Spleen (tissue), 11 donors: ENCODE measurements at regions not wholly inside any gene's neighbourhood (a gene's known extent, or its start where the extent isn't known, plus 50 kb on each side); places are given as distances from the start of the nearest gene placed in this dataset.
"Not testable (repeated sequence)": the region's sequence is repeated elsewhere in the genome, so short reads cannot be mapped to it uniquely, and the experiment has no call there.

ENCODE experiments used
- DNase-seq: peaks from one replicate; pipeline ENCODE4 v3.0.0-alpha.2; 2020
- H3K27ac ChIP-seq, 8 donors: fragments of 200-600 bp; sonication (generic) in 7 of 8; 1 replicate in 4 of 8; 2 replicates in 4 of 8; pipeline versions ENCODE4 v1.5.0 to v1.8.0; 2016 to 2021; ENCODE audit warnings: inconsistent platforms in 4 of 8, mild to moderate bottlenecking in 4 of 8, moderate library complexity in 1 of 8
- H3K27me3 ChIP-seq, 7 donors: fragments of 200-600 bp; sonication (generic) in 6 of 7; replicated peaks in 1 of 7; 1 replicate in 4 of 7; 2 replicates in 3 of 7; pipeline versions ENCODE4 v1.5.0 to v1.8.0; 2016 to 2021; ENCODE audit warnings: inconsistent platforms in 3 of 7, mild to moderate bottlenecking in 1 of 7
- H3K36me3 ChIP-seq, 6 donors: fragments of 200-600 bp; sonication (generic) in 5 of 6; 1 replicate in 4 of 6; 2 replicates in 2 of 6; pipeline versions ENCODE4 v1.5.0 to v1.8.0; 2016 to 2021; ENCODE audit warnings: inconsistent platforms in 2 of 6
- H3K4me1 ChIP-seq, 6 donors: fragments of 200-600 bp; sonication (generic) in 5 of 6; 1 replicate in 3 of 6; 2 replicates in 3 of 6; pipeline versions ENCODE4 v1.5.0 to v1.8.0; 2016 to 2021; ENCODE audit warnings: inconsistent platforms in 3 of 6
- H3K4me3 ChIP-seq, 8 donors: fragments of 200-600 bp; sonication (generic) in 7 of 8; 1 replicate in 4 of 8; 2 replicates in 4 of 8; pipeline versions ENCODE4 v1.5.0 to v1.8.0; 2016 to 2021; ENCODE audit warnings: inconsistent platforms in 4 of 8, mild to moderate bottlenecking in 4 of 8, moderate library complexity in 2 of 8
- H3K9me3 ChIP-seq, 8 donors: fragments of 200-600 bp; sonication (generic) in 7 of 8; 1 replicate in 4 of 8; 2 replicates in 4 of 8; pipeline versions ENCODE4 v1.5.0 to v1.8.0; 2016 to 2021; ENCODE audit warnings: inconsistent platforms in 4 of 8
- CTCF ChIP-seq, 11 experiments: fragments of 200-600 bp in 7 of 11; fragments of 450-650 bp in 4 of 11; sonication (generic) in 4 of 11; IDR thresholded peaks in 8 of 11; conservative IDR thresholded peaks in 3 of 11; 1 replicate in 7 of 11; 2 replicates in 4 of 11; pipeline versions ENCODE4 v1.4.0 to v1.8.0; 2016 to 2021; ENCODE audit warnings: antibody characterized with exemption in 11 of 11, inconsistent platforms in 4 of 11, mild to moderate bottlenecking in 1 of 11
- POLR2A ChIP-seq, 3 donors: fragments of 450-650 bp; IDR thresholded peaks; one replicate each; pipeline ENCODE4 v1.5.1; 2017; ENCODE audit warnings: antibody characterized with exemption in 3 of 3, mild to moderate bottlenecking in 1 of 3
- POLR2AphosphoS5 ChIP-seq, 3 donors: sonication (generic); formaldehyde crosslinking; IDR thresholded peaks; one replicate each; pipeline ENCODE4 v1.5.1; 2017; ENCODE audit warnings: antibody characterized with exemption in 3 of 3
- WGBS, 5 donors: extraction: QIAGEN DNeasy Blood & Tissue Kit in 3 of 5; methylation state at CpG; one replicate each; pipeline versions ENCODE4 v1.1.5 to v1.1.7; 2013 to 2018; 5-methylcytosine and 5-hydroxymethylcytosine counted together
- intact Hi-C: fragments of 100-400 bp; cut with DNase I; formaldehyde crosslinking; loops from one replicate; pipeline ENCODE4 v1.15.0; 2023; ENCODE audit warnings: low total_unique reads
- donor health status: healthy with polysubstance abuse.
- donor health status: DM: no; HTN: no; CAD: no; lungs with moderate emphysema.
- donor health status: DM: no; HTN: no; CAD: no.
- donor health status: Bipolar disorder and iron deficiency.
- donor health status: healthy.
- donor health status: DM: no; HTN: no; CAD: no.
- donor health status: DM: yes; HTN: yes; CAD: no.

GRCh38 chr7:39855325-39855674 lies 94.8 kb upstream of the CDK13 start:
- Histone ChIP-seq H3K36me3 (no peaks in the 10 kb centered on the region), H3K27ac (no peak overlapping the region), H3K27me3 (peaks cover 0 to 15% (median 0%) of the 10 kb centered on the region in 7 donors), H3K9me3 (no peaks in the 10 kb centered on the region), H3K4me1 (peaks cover 0 to 6% (median 0%) of the 10 kb centered on the region in 6 donors), H3K4me3 (peak overlapping the region in 7 of 8 donors; percentile 16 to 58 (median 25))
- no peak for TF ChIP-seq POLR2A (IDR thresholded peaks at IDR 0.05)
- TF ChIP-seq CTCF (IDR thresholded peaks at IDR 0.05 in 8 of 11, conservative IDR thresholded peaks at IDR 0.05 in 3 of 11): no peak
- TF ChIP-seq POLR2AphosphoS5 (IDR thresholded peaks at IDR 0.05): no peak
- intact Hi-C loops: no loop called here
- 49 to 85% (median 60%) methylated on average over 1 of the region's 1 CpG for WGBS, 5 donors
- no peak for DNase-seq

GRCh38 chr7:39863675-39864322 lies 86.3 kb upstream of the CDK13 start:
- H3K27ac ChIP-seq, H3K9me3 ChIP-seq, intact Hi-C loops, H3K4me1 ChIP-seq, H3K4me3 ChIP-seq, H3K27me3 ChIP-seq, DNase-seq, H3K36me3 ChIP-seq: not testable (repeated sequence)
- 86 to 100% (median 90%) methylated on average over 3 of the region's 3 CpGs for WGBS, 5 donors

- intact Hi-C loops, H3K36me3 ChIP-seq, H3K9me3 ChIP-seq, H3K27me3 ChIP-seq, H3K27ac ChIP-seq, H3K4me3 ChIP-seq, H3K4me1 ChIP-seq, DNase-seq: not testable (repeated sequence)
- 65 to 86% (median 71%) methylated on average over 5 of the region's 5 CpGs for WGBS, 5 donors
Measured at GRCh38 chr7:39869888-39870522, 80.1 kb upstream of the CDK13 start.

- 89 to 95% (median 91%) methylated on average over 4 of the region's 4 CpGs for WGBS, 5 donors
- H3K4me1 ChIP-seq, H3K36me3 ChIP-seq, H3K9me3 ChIP-seq, H3K27me3 ChIP-seq, H3K27ac ChIP-seq, H3K4me3 ChIP-seq, DNase-seq, intact Hi-C loops: not testable (repeated sequence)
Measured at GRCh38 chr7:39871610-39872009, 78.4 kb upstream of the CDK13 start.

- Histone ChIP-seq H3K27me3 (peaks cover 0 to 8% (median 0%) of the 10 kb centered on the region in 7 donors), H3K27ac (no peak overlapping the region), H3K36me3 (no peaks in the 10 kb centered on the region), H3K4me1 (no peaks in the 10 kb centered on the region), H3K4me3 (no peak overlapping the region), H3K9me3 (peaks cover 7 to 26% (median 21%) of the 10 kb centered on the region in 8 donors)
- intact Hi-C loops: no loop called here
- WGBS, 5 donors: 51 to 71% (median 59%) methylated on average over 1 of the region's 1 CpG
- no peak for TF ChIP-seq POLR2A (IDR thresholded peaks at IDR 0.05)
- no peak for TF ChIP-seq CTCF (IDR thresholded peaks at IDR 0.05 in 8 of 11, conservative IDR thresholded peaks at IDR 0.05 in 3 of 11)
- TF ChIP-seq POLR2AphosphoS5 (IDR thresholded peaks at IDR 0.05): no peak
- no peak for DNase-seq
Measured at GRCh38 chr7:39880556-39880955, 69.5 kb upstream of the CDK13 start.
